MCF 10A (cell line): ENCODE measurements at regions not wholly inside any gene's neighbourhood (a gene's known extent, or its start where the extent isn't known, plus 50 kb on each side); places are given as distances from the start of the nearest gene placed in this dataset.

Experiments used
- BruUV-seq: library from RNA; stranded (reverse); fragments of 400-500 nt; replicated peaks from 2 replicates; lab custom pipeline; 2021; lab: Mats Ljungman, UMichigan
- CTCF ChIA-PET: fragments of 300-600 bp; sonication (Branson Sonifier 250); formaldehyde crosslinking; extraction: SDS; loops from one replicate; lab custom pipeline; 2021; ENCODE audit warnings: antibody characterized with exemption, inconsistent platforms; lab: Yijun Ruan, JAX
- POLR2A ChIA-PET: fragments of 300-600, 350-650 bp; sonication (Branson Sonifier 250); formaldehyde crosslinking; extraction: SDS; loops from one replicate; lab custom pipeline; 2020; ENCODE audit warnings: antibody characterized with exemption, inconsistent platforms; lab: Yijun Ruan, JAX
- DNase-seq: peaks from one replicate; pipeline ENCODE4 v3.0.0-alpha.2; 2018; ENCODE audit not compliant: unreplicated experiment
- H3K27ac Mint-ChIP-seq: one replicate; pipeline ENCODE4 v1.8.0; 2022; ENCODE audit warnings: mild to moderate bottlenecking, low read depth, mixed read lengths; ENCODE audit not compliant: unreplicated experiment
- H3K27me3 Mint-ChIP-seq: one replicate; pipeline ENCODE4 v1.8.0; 2022; ENCODE audit warnings: mixed read lengths; ENCODE audit not compliant: insufficient read depth, unreplicated experiment
- H3K36me3 Mint-ChIP-seq: one replicate; pipeline ENCODE4 v1.8.0; 2022; ENCODE audit warnings: mild to moderate bottlenecking, moderate library complexity, mixed read lengths; ENCODE audit not compliant: insufficient read depth, unreplicated experiment
- H3K4me1 Mint-ChIP-seq: one replicate; pipeline ENCODE4 v1.8.0; 2022; ENCODE audit warnings: mixed read lengths; ENCODE audit not compliant: insufficient read depth, unreplicated experiment
- H3K4me3 Mint-ChIP-seq: one replicate; pipeline ENCODE4 v1.8.0; 2022; ENCODE audit warnings: mild to moderate bottlenecking, moderate library complexity, mixed read lengths; ENCODE audit not compliant: unreplicated experiment
- H3K9me3 Mint-ChIP-seq: one replicate; pipeline ENCODE4 v1.8.0; 2022; ENCODE audit warnings: mixed read lengths; ENCODE audit not compliant: unreplicated experiment
- intact Hi-C: fragments of 100-400 bp; cut with micrococcal nuclease; formaldehyde crosslinking; loops from 2 replicates; pipeline ENCODE4 v1.14.1; 2022
- TF ChIP-seq, protein P1 (sequence below): fragments of 200-600 bp; IDR thresholded peaks from one replicate; pipeline ENCODE4 v1.8.0; 2022; ENCODE audit warnings: antibody characterized with exemption, mild to moderate bottlenecking; ENCODE audit not compliant: unreplicated experiment

DNA sequence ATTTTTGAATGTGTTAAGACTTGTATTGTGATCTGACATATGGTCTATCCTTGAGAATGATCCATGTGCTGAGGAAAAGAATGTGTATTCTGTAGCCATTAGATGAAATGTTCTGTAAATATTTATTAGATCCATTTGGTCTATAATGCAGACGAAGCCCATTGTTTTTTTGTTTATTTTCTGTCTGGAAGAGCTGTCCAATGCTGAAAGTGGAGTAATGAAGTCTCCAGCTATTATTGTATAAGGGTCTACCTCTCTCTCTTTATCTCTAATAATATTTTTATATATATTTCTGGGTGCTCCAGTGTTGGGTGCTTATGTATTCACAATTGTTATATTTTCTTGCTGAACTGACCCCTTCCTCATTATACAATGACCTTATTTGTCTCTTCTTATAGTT lies 250.6 kb upstream of the GADL1 start:
- TF ChIP-seq, protein P1, sequence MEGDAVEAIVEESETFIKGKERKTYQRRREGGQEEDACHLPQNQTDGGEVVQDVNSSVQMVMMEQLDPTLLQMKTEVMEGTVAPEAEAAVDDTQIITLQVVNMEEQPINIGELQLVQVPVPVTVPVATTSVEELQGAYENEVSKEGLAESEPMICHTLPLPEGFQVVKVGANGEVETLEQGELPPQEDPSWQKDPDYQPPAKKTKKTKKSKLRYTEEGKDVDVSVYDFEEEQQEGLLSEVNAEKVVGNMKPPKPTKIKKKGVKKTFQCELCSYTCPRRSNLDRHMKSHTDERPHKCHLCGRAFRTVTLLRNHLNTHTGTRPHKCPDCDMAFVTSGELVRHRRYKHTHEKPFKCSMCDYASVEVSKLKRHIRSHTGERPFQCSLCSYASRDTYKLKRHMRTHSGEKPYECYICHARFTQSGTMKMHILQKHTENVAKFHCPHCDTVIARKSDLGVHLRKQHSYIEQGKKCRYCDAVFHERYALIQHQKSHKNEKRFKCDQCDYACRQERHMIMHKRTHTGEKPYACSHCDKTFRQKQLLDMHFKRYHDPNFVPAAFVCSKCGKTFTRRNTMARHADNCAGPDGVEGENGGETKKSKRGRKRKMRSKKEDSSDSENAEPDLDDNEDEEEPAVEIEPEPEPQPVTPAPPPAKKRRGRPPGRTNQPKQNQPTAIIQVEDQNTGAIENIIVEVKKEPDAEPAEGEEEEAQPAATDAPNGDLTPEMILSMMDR = no peak
- peaks cover 16% of the 10 kb centered on the region for H3K9me3 Mint-ChIP-seq
- CTCF ChIA-PET = no interaction called here
- intact Hi-C loops = no loop called here
- no peak overlapping the region for H3K27ac Mint-ChIP-seq
- H3K27me3 Mint-ChIP-seq = no peaks in the 10 kb centered on the region
- BruUV-seq = no TSS peak
- POLR2A ChIA-PET = interaction anchor here (0.6 kb wide), 1 partner anchor 1154 kb away, joined by 3 read pairs; no protein-coding TSS in a partner anchor
- H3K4me1 Mint-ChIP-seq = no peaks in the 10 kb centered on the region
- no peak for DNase-seq
- H3K36me3 Mint-ChIP-seq = no peaks in the 10 kb centered on the region
- no peak overlapping the region for H3K4me3 Mint-ChIP-seq

DNA sequence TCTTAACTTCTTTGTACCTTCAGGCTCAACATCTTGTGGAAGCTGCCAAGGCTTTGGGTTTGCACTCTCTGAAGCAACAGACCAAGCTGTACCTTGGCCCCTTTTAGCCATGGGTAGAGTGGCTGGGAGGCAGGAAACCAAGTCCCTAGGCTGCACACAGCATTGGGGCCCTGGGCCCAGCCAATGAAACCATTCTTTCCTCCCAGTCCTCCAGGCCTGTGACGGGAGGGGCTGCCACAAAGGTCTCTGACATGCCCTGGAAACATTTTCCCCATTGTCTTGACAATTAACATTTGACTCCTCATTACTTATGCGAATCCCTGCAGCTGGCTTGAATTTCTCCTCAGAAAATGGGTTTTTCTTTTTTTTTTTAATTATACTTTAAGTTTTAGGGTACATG lies 253.1 kb upstream of the GADL1 start:
- TF ChIP-seq, protein P1 = no peak
- intact Hi-C loops = no loop called here
- ChIA-PET CTCF (no interaction called here), POLR2A (no interaction called here)
- Mint-ChIP-seq H3K4me1 (no peaks in the 10 kb centered on the region), H3K9me3 (peaks cover 21% of the 10 kb centered on the region), H3K27ac (no peak overlapping the region), H3K27me3 (no peaks in the 10 kb centered on the region), H3K4me3 (no peak overlapping the region), H3K36me3 (no peaks in the 10 kb centered on the region)
- DNase-seq = no peak
- BruUV-seq = no TSS peak

DNA sequence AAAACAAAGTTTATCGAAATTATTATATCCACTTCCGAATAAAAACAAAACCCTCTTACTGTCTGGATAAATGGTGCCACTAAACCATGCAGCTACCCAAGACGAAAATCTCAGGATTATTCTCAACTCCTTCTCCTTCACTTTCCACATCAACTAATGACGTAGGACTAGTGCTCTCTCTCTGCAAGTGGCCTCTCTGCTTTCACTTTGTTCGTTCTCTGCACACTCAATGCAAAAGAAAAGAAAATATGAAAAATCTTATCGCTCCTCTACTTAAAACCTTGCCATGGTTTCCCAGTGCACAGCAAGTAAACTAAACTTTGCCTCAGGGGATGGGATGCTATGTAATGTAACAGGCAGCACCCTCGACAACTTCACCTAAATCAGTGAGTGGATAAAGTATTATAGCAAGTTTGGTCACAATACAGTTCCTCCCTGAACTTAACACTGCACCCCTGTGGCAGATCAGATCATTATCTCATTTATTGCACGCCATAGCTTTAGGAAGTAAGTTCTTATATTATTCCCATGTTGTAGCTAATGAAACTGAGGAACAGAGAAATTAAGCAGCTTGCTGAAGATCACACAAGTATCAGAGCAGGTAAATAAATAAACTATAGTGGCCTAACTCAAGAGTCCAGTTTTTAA lies 262.7 kb upstream of the GADL1 start:
- POLR2A ChIA-PET = no interaction called here
- Mint-ChIP-seq H3K27ac (no peak overlapping the region), H3K27me3 (no peaks in the 10 kb centered on the region), H3K9me3 (no peaks in the 10 kb centered on the region), H3K4me1 (no peaks in the 10 kb centered on the region), H3K4me3 (no peak overlapping the region), H3K36me3 (no peaks in the 10 kb centered on the region)
- BruUV-seq = no TSS peak
- DNase-seq = no peak
- intact Hi-C loops = no loop called here
- CTCF ChIA-PET = interaction anchor here (0.6 to 1.1 kb wide), 2 partner anchors 11 to 200 kb away, joined by 3 read pairs; no protein-coding TSS in a partner anchor
- TF ChIP-seq, protein P1 = no peak

- H3K9me3 Mint-ChIP-seq = no peaks in the 10 kb centered on the region
- H3K27me3 Mint-ChIP-seq = no peaks in the 10 kb centered on the region
- BruUV-seq = no TSS peak
- intact Hi-C loops = no loop called here
- no peak overlapping the region for H3K4me3 Mint-ChIP-seq
- TF ChIP-seq, protein P1 = no peak
- no peaks in the 10 kb centered on the region for H3K4me1 Mint-ChIP-seq
- H3K36me3 Mint-ChIP-seq = no peaks in the 10 kb centered on the region
- no peak overlapping the region for H3K27ac Mint-ChIP-seq
- CTCF ChIA-PET = interaction anchor here (0.6 kb wide), 1 partner anchor 237 kb away, joined by 3 read pairs; no protein-coding TSS in a partner anchor
- no peak for DNase-seq
- POLR2A ChIA-PET = no interaction called here
These were observed 263.6 kb upstream of the GADL1 start for GRCh38 chr3:31157893-31158620.
